GM23338 (cell line): ENCODE measurements at regions not wholly inside any gene's neighbourhood (a gene's known extent, or its start where the extent isn't known, plus 50 kb on each side); places are given as distances from the start of the nearest gene placed in this dataset.
A peak's percentile ranks its signal among the peaks of the same experiment; 100 is the strongest.

Source experiments
- ATAC-seq: fragments of 200-7000 bp; cut with Tn5 transposase; 3 replicates; pipeline ENCODE4 v1.9.1; 2020
- DNase-seq: peaks from one replicate; pipeline ENCODE4 v3.0.0-alpha.2; 2015; ENCODE audit warnings: low spot score
- H2AFZ ChIP-seq: fragments of 200-600 bp; sonication (generic); 2 replicates; pipeline ENCODE4 v1.8.0; 2016; ENCODE audit warnings: antibody characterized with exemption, mild to moderate bottlenecking, moderate library complexity
- H3F3A ChIP-seq: fragments of 200-600 bp; sonication (generic); replicated peaks from 2 replicates; pipeline ENCODE4 v1.8.0; 2017; ENCODE audit warnings: antibody characterized with exemption, mixed run types, low read depth
- H3K27ac ChIP-seq: fragments of 200-600 bp; sonication (generic); 2 replicates; pipeline ENCODE4 v1.6.1; 2016; ENCODE audit warnings: low read depth
- H3K27me3 ChIP-seq: fragments of 200-600 bp; sonication (generic); 2 replicates; pipeline ENCODE4 v1.8.0; 2016; ENCODE audit warnings: mild to moderate bottlenecking, mixed run types, moderate library complexity; ENCODE audit not compliant: insufficient read depth
- H3K36me3 ChIP-seq: fragments of 200-600 bp; sonication (generic); 2 replicates; pipeline ENCODE4 v1.8.0; 2016; ENCODE audit warnings: mild to moderate bottlenecking; ENCODE audit not compliant: insufficient read depth
- H3K4me1 ChIP-seq: fragments of 200-600 bp; sonication (generic); 2 replicates; pipeline ENCODE4 v1.8.0; 2016; ENCODE audit warnings: mild to moderate bottlenecking, moderate library complexity; ENCODE audit not compliant: insufficient read depth
- H3K4me2 ChIP-seq: fragments of 200-600 bp; sonication (generic); 2 replicates; pipeline ENCODE4 v1.7.1; 2017; ENCODE audit warnings: mixed run types
- H3K4me3 ChIP-seq: fragments of 200-600 bp; sonication (generic); 2 replicates; pipeline ENCODE4 v1.6.1; 2016; ENCODE audit warnings: mixed run types
- H3K79me2 ChIP-seq: fragments of 200-600 bp; sonication (generic); replicated peaks from 2 replicates; pipeline ENCODE4 v1.8.0; 2017; ENCODE audit warnings: mild to moderate bottlenecking; ENCODE audit not compliant: insufficient read depth
- H3K9me2 ChIP-seq: fragments of 200-600 bp; sonication (generic); 2 replicates; pipeline ENCODE4 v1.8.0; 2017; ENCODE audit not compliant: insufficient read depth
- H4K20me1 ChIP-seq: fragments of 200-600 bp; sonication (generic); replicated peaks from 2 replicates; pipeline ENCODE4 v1.8.0; 2017; ENCODE audit warnings: mild to moderate bottlenecking; ENCODE audit not compliant: insufficient read depth
- H3K27ac Mint-ChIP-seq: 2 replicates; pipeline ENCODE4 v1.8.0; 2020; ENCODE audit warnings: inconsistent platforms, mild to moderate bottlenecking, moderate library complexity, mixed read lengths
- H3K27me3 Mint-ChIP-seq: 3 replicates; pipeline ENCODE4 v1.8.0; 2022; ENCODE audit warnings: low read depth, mild to moderate bottlenecking, moderate library complexity, mixed read lengths, inconsistent platforms; ENCODE audit not compliant: insufficient read depth, poor library complexity
- H3K36me3 Mint-ChIP-seq: 3 replicates; pipeline ENCODE4 v1.8.0; 2021; ENCODE audit warnings: low read depth, mild to moderate bottlenecking, inconsistent platforms, moderate library complexity, mixed read lengths
- H3K4me1 Mint-ChIP-seq: 3 replicates; pipeline ENCODE4 v1.8.0; 2020; ENCODE audit warnings: mild to moderate bottlenecking, inconsistent platforms, mixed read lengths
- H3K4me3 Mint-ChIP-seq: 3 replicates; pipeline ENCODE4 v1.8.0; 2021; ENCODE audit warnings: moderate library complexity, mild to moderate bottlenecking, inconsistent platforms, mixed read lengths
- H3K9me3 Mint-ChIP-seq: 3 replicates; pipeline ENCODE4 v1.8.0; 2020; ENCODE audit warnings: moderate library complexity, mild to moderate bottlenecking, inconsistent platforms, mixed read lengths
- CREB1 ChIP-seq: fragments of 250-450 bp; sonication (Bioruptor Pico); IDR thresholded peaks from 2 replicates; pipeline ENCODE4 v1.5.0; 2020; ENCODE audit warnings: low read depth, mild to moderate bottlenecking, moderate library complexity
- CTCF ChIP-seq, 2 experiments: fragments of 200-600 bp in 1 of 2; sonication (generic) in 1 of 2; conservative IDR thresholded peaks; 2 replicates each; pipeline versions ENCODE4 v1.5.1 to v1.6.1; 2016 to 2017; ENCODE audit warnings: antibody characterized with exemption in 2 of 2, low read depth in 2 of 2, mild to moderate bottlenecking in 2 of 2, moderate library complexity in 1 of 2
- EZH2 ChIP-seq: fragments of 200-600 bp; sonication (generic); IDR thresholded peaks from one replicate; pipeline ENCODE4 v1.8.0; 2017; ENCODE audit warnings: antibody characterized with exemption, mild to moderate bottlenecking, low read depth; ENCODE audit not compliant: unreplicated experiment
- JUNB ChIP-seq: IDR thresholded peaks from one replicate; pipeline ENCODE4 v1.6.1; 2016; ENCODE audit warnings: antibody characterized with exemption; ENCODE audit not compliant: unreplicated experiment
- NANOG ChIP-seq: IDR thresholded peaks from 2 replicates; pipeline ENCODE4 v1.6.1; 2016; ENCODE audit warnings: antibody characterized with exemption, borderline replicate concordance
- REST ChIP-seq: IDR thresholded peaks from one replicate; pipeline ENCODE4 v1.6.1; 2018; ENCODE audit warnings: antibody characterized with exemption; ENCODE audit not compliant: unreplicated experiment
- STAT1 ChIP-seq: IDR thresholded peaks from one replicate; pipeline ENCODE4 v1.6.1; 2016; ENCODE audit warnings: antibody characterized with exemption; ENCODE audit not compliant: unreplicated experiment
- ZNF114 ChIP-seq: fragments of 250-450 bp; sonication (Bioruptor Pico); IDR thresholded peaks from 2 replicates; pipeline ENCODE4 v1.5.0; 2020; ENCODE audit warnings: mild to moderate bottlenecking, moderate library complexity
- ZNF331 ChIP-seq: fragments of 250-450 bp; sonication (Bioruptor Pico); IDR thresholded peaks from 2 replicates; pipeline ENCODE4 v1.5.0; 2020; ENCODE audit warnings: low read depth, mild to moderate bottlenecking, moderate library complexity
- TF ChIP-seq, protein P1 (sequence below): IDR thresholded peaks from 2 replicates; pipeline ENCODE4 v1.6.1; 2016; ENCODE audit warnings: antibody characterized with exemption

DNA sequence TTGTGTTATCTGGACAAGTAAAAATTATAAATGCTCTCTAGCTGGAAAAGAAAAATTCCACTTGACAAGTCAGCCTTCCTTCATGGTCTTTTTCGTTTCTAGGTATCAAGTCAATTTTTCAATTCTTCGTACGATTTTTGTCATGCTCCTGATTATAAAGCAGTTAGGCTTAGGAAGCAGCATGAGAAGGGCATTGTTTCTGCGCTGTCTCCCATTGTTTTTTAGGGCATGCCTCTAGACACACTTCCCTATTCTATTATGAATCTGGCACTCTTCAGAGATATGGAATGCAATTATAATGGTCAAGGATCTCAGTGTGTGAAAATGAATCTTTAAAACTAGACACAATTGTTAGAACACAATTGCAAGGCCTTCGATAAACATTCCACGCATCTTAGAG lies 164.1 kb upstream of the FAT1 start:
- Mint-ChIP-seq H3K36me3 (peaks cover 12% of the 10 kb centered on the region), H3K4me1 (peaks cover 31% of the 10 kb centered on the region), H3K4me3 (no peak overlapping the region), H3K27me3 (peaks cover 10% of the 10 kb centered on the region), H3K9me3 (peaks cover 16% of the 10 kb centered on the region), H3K27ac (peak overlapping the region; percentile 19; the same call in 1 of the 2 replicates)
- Histone ChIP-seq H3K27ac (no peak overlapping the region), H2AFZ (no peak overlapping the region), H4K20me1 (no peaks in the 10 kb centered on the region), H3K79me2 (no peaks in the 10 kb centered on the region), H3K4me2 (peak overlapping the region; percentile 44), H3F3A (no peaks in the 10 kb centered on the region), H3K9me2 (no peaks in the 10 kb centered on the region), H3K27me3 (no peaks in the 10 kb centered on the region), H3K4me1 (peaks cover 26% of the 10 kb centered on the region), H3K36me3 (no peaks in the 10 kb centered on the region), H3K4me3 (peak overlapping the region; percentile 44; the same call in 1 of the 2 replicates)
- DNase-seq (no peak), ATAC-seq (no peak)
- TF ChIP-seq EZH2 = no peak
- no peak for TF ChIP-seq ZNF331 (CRISPR knock-in tag)
- no peak for TF ChIP-seq JUNB
- TF ChIP-seq, protein P1, sequence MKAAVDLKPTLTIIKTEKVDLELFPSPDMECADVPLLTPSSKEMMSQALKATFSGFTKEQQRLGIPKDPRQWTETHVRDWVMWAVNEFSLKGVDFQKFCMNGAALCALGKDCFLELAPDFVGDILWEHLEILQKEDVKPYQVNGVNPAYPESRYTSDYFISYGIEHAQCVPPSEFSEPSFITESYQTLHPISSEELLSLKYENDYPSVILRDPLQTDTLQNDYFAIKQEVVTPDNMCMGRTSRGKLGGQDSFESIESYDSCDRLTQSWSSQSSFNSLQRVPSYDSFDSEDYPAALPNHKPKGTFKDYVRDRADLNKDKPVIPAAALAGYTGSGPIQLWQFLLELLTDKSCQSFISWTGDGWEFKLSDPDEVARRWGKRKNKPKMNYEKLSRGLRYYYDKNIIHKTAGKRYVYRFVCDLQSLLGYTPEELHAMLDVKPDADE = no peak

- Histone ChIP-seq H3F3A (no peaks in the 10 kb centered on the region), H3K4me3 (no peak overlapping the region), H3K27me3 (no peaks in the 10 kb centered on the region), H3K36me3 (no peaks in the 10 kb centered on the region), H3K79me2 (no peaks in the 10 kb centered on the region), H2AFZ (peak overlapping the region; percentile 43; the same call in 1 of the 2 replicates), H3K4me1 (peaks cover 22% of the 10 kb centered on the region), H3K27ac (no peak overlapping the region), H3K9me2 (no peaks in the 10 kb centered on the region), H4K20me1 (no peaks in the 10 kb centered on the region), H3K4me2 (no peak overlapping the region)
- no peak overlapping the region for H3K27ac Mint-ChIP-seq
- peaks cover 10% of the 10 kb centered on the region for H3K27me3 Mint-ChIP-seq
- H3K36me3 Mint-ChIP-seq = peaks cover 12% of the 10 kb centered on the region
- peaks cover 16% of the 10 kb centered on the region for H3K9me3 Mint-ChIP-seq
- no peak for DNase-seq
- H3K4me1 Mint-ChIP-seq = peaks cover 30% of the 10 kb centered on the region
- no peak for ATAC-seq
- H3K4me3 Mint-ChIP-seq = no peak overlapping the region
- TF ChIP-seq EZH2 (no peak), ZNF331 (CRISPR knock-in tag) (no peak), CREB1 (CRISPR knock-in tag) (no peak), REST (no peak), STAT1 (no peak), ZNF114 (no peak), CTCF (conservative IDR thresholded peaks at IDR 0.05; ENCODE audit: low read depth in 2 of 2) (no peak), NANOG (no peak)
- TF ChIP-seq, protein P1 = no peak
Observed at GRCh38 chr4:186889876-186890643, 166.4 kb upstream of the FAT1 start.
